Endodermal cell (in vitro differentiated cells): ENCODE measurements at regions not wholly inside any gene's neighbourhood (a gene's known extent, or its start where the extent isn't known, plus 50 kb on each side); places are given as distances from the start of the nearest gene placed in this dataset.

Source experiments
- DNase-seq: peaks from one replicate; pipeline ENCODE4 v3.0.0-alpha.2; 2017
- H3K27ac ChIP-seq: 2 replicates; pipeline ENCODE4 v1.5.1; 2013; ENCODE audit warnings: mild to moderate bottlenecking, low read depth, low read length, moderate library complexity
- H3K27me3 ChIP-seq: 2 replicates; pipeline ENCODE4 v1.6.1; 2013; ENCODE audit warnings: mild to moderate bottlenecking, low read length, moderate library complexity; ENCODE audit not compliant: insufficient read depth, control insufficient read depth, poor library complexity, severe bottlenecking
- H3K36me3 ChIP-seq: 2 replicates; pipeline ENCODE4 v1.7.0; 2013; ENCODE audit warnings: mild to moderate bottlenecking, low read length, moderate library complexity; ENCODE audit not compliant: control insufficient read depth, insufficient read depth
- H3K4me1 ChIP-seq: one replicate; pipeline ENCODE4 v1.7.0; 2013; ENCODE audit warnings: low read length; ENCODE audit not compliant: control insufficient read depth, insufficient read depth
- H3K4me3 ChIP-seq: 2 replicates; pipeline ENCODE4 v1.5.1; 2013; ENCODE audit warnings: mild to moderate bottlenecking, low read length, moderate library complexity
- H3K9ac ChIP-seq: 2 replicates; pipeline ENCODE4 v1.6.1; 2013; ENCODE audit warnings: mild to moderate bottlenecking, low read length, moderate library complexity; ENCODE audit not compliant: poor library complexity, severe bottlenecking; ENCODE audit errors: extremely low read depth
- H3K9me3 ChIP-seq: 2 replicates; pipeline ENCODE4 v1.6.1; 2013; ENCODE audit warnings: mild to moderate bottlenecking, low read length, moderate library complexity; ENCODE audit not compliant: control insufficient read depth
- H3K27ac Mint-ChIP-seq: 2 replicates; pipeline ENCODE4 v1.8.0; 2020; ENCODE audit warnings: mixed read lengths
- H3K27me3 Mint-ChIP-seq: 2 replicates; pipeline ENCODE4 v1.8.0; 2021; ENCODE audit warnings: mild to moderate bottlenecking, mixed read lengths; ENCODE audit not compliant: insufficient read depth
- H3K36me3 Mint-ChIP-seq: 2 replicates; pipeline ENCODE4 v1.8.0; 2020; ENCODE audit warnings: low read depth, mixed read lengths
- H3K4me1 Mint-ChIP-seq: 2 replicates; pipeline ENCODE4 v1.8.0; 2020; ENCODE audit warnings: mixed read lengths
- H3K4me3 Mint-ChIP-seq: 2 replicates; pipeline ENCODE4 v1.8.0; 2020; ENCODE audit warnings: mild to moderate bottlenecking, moderate library complexity, mixed read lengths
- H3K9me3 Mint-ChIP-seq: 2 replicates; pipeline ENCODE4 v1.8.0; 2020; ENCODE audit warnings: mild to moderate bottlenecking, mixed read lengths
- WGBS, 2 experiments: methylation state at CpG; one replicate each; pipeline versions ENCODE4 v1.1.5 to v1.1.7; 2013; ENCODE audit warnings: missing lambda C conversion rate in 2 of 2, mixed read lengths in 1 of 2; ENCODE audit not compliant: insufficient coverage in 1 of 2, insufficient read length in 1 of 2; 5-methylcytosine and 5-hydroxymethylcytosine counted together
- TF ChIP-seq, protein P1 (sequence below): fragments of 200-600 bp; sonication (generic); conservative IDR thresholded peaks from 2 replicates; pipeline ENCODE4 v1.5.0; 2021; ENCODE audit warnings: antibody characterized with exemption, mild to moderate bottlenecking

DNA sequence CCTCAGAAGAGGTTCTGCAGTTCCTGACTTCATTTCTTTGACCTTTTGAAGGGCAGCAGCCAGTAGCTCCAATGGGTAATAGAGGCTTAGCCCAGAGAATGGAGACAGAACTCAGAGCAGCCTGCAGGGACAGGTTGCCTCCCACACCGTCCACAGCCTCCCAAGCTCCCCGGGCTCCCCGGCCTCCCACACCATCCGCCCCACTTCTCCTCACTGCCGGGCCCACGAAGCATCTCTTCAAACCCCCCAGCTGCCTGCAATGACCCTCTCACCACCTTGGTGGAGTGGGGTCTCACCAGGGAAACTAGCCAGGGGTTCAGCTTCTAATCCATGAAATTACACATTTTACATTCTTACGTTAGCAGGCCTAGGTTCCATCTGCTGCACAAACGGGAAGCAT is 652.0 kb upstream of the SALL3 start:
- TF ChIP-seq, protein P1, sequence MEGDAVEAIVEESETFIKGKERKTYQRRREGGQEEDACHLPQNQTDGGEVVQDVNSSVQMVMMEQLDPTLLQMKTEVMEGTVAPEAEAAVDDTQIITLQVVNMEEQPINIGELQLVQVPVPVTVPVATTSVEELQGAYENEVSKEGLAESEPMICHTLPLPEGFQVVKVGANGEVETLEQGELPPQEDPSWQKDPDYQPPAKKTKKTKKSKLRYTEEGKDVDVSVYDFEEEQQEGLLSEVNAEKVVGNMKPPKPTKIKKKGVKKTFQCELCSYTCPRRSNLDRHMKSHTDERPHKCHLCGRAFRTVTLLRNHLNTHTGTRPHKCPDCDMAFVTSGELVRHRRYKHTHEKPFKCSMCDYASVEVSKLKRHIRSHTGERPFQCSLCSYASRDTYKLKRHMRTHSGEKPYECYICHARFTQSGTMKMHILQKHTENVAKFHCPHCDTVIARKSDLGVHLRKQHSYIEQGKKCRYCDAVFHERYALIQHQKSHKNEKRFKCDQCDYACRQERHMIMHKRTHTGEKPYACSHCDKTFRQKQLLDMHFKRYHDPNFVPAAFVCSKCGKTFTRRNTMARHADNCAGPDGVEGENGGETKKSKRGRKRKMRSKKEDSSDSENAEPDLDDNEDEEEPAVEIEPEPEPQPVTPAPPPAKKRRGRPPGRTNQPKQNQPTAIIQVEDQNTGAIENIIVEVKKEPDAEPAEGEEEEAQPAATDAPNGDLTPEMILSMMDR, result no peak
- peaks cover 2% of the 10 kb centered on the region for H3K4me1 Mint-ChIP-seq
- H3K27ac Mint-ChIP-seq, result no peak overlapping the region
- H3K9me3 Mint-ChIP-seq, result no peaks in the 10 kb centered on the region
- H3K4me3 ChIP-seq, result no peak overlapping the region
- no peaks in the 10 kb centered on the region for H3K27me3 Mint-ChIP-seq
- no peaks in the 10 kb centered on the region for H3K36me3 ChIP-seq
- H3K27me3 ChIP-seq, result no peaks in the 10 kb centered on the region
- H3K36me3 Mint-ChIP-seq, result no peaks in the 10 kb centered on the region
- WGBS, 2 experiments, result 89% methylated on average over 8 of the region's 8 CpGs; no CpG with 5 or more reads in 1 of the 2 experiments
- no peak for DNase-seq
- H3K4me1 ChIP-seq, result no peaks in the 10 kb centered on the region
- no peak overlapping the region for H3K9ac ChIP-seq
- no peak overlapping the region for H3K4me3 Mint-ChIP-seq
- no peaks in the 10 kb centered on the region for H3K9me3 ChIP-seq
- H3K27ac ChIP-seq, result no peak overlapping the region

DNA sequence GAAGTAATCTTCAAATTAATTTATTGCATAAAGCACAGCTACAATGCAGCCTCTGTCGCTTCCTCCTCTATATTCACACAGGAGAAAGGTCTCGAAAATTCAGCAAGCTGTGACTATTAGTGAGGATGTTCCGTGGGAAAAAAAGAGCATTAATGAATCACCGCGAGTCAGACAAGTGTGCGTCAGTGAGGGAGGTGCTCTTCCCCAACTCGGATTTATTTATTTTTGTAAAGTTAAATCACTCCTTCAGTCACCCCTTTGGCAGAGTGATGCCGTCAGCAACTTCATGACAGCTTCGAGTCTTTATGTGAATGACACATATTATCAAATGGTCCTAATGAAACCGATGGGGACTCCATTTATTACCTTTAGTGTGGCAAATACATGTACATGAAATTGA is 648.9 kb upstream of the SALL3 start:
- TF ChIP-seq, protein P1, result no peak
- H3K27me3 Mint-ChIP-seq, result no peaks in the 10 kb centered on the region
- H3K4me1 Mint-ChIP-seq, result no peaks in the 10 kb centered on the region
- 95 to 96% methylated on average over 7 to 10 of the region's 10 CpGs for WGBS, 2 experiments
- no peak overlapping the region for H3K27ac ChIP-seq
- no peak overlapping the region for H3K4me3 Mint-ChIP-seq
- no peaks in the 10 kb centered on the region for H3K27me3 ChIP-seq
- H3K27ac Mint-ChIP-seq, result no peak overlapping the region
- no peaks in the 10 kb centered on the region for H3K9me3 ChIP-seq
- no peaks in the 10 kb centered on the region for H3K36me3 Mint-ChIP-seq
- no peak for DNase-seq
- no peak overlapping the region for H3K4me3 ChIP-seq
- H3K9ac ChIP-seq, result no peak overlapping the region
- H3K9me3 Mint-ChIP-seq, result no peaks in the 10 kb centered on the region
- no peaks in the 10 kb centered on the region for H3K4me1 ChIP-seq
- no peaks in the 10 kb centered on the region for H3K36me3 ChIP-seq

DNA sequence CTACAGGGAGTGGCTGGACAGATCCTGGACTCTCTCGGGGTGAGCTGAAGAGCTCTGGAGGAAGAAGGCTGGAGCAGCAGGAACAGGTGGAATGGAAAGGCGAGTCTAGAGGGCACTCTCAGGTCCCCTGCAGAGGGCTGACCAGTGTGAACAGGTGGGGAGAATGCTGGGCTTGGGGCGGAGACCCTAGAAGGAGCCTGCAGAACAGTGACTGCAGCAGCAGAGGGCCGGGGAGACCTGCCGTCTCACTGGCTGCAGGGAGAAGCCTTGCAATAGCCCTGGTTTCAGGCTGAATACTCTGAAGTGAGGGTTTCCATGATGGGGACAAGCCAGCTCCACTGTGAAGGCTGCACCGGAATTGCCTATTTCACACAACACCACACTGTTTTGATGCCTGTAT is 626.7 kb upstream of the SALL3 start:
- peaks cover 2% of the 10 kb centered on the region for H3K4me1 Mint-ChIP-seq

More for the DNA sequence above, 626.7 kb upstream of the SALL3 start:
- Mint-ChIP-seq H3K4me3 (no peak overlapping the region), H3K36me3 (no peaks in the 10 kb centered on the region), H3K9me3 (peaks cover 7% of the 10 kb centered on the region), H3K27me3 (no peaks in the 10 kb centered on the region), H3K27ac (no peak overlapping the region)
- Histone ChIP-seq H3K27ac (no peak overlapping the region), H3K36me3 (no peaks in the 10 kb centered on the region), H3K27me3 (no peaks in the 10 kb centered on the region), H3K9me3 (no peaks in the 10 kb centered on the region), H3K4me3 (no peak overlapping the region), H3K9ac (no peak overlapping the region), H3K4me1 (no peaks in the 10 kb centered on the region)
- TF ChIP-seq, protein P1, result peak; percentile 40
- WGBS, 2 experiments, result 63 to 74% methylated on average over 3 to 6 of the region's 6 CpGs
- peak; percentile 68 for DNase-seq
